Lung (tissue), 11 donors: ENCODE measurements at regions not wholly inside any gene's neighbourhood (a gene's known extent, or its start where the extent isn't known, plus 50 kb on each side); places are given as distances from the start of the nearest gene placed in this dataset.

ENCODE experiments used
- ATAC-seq: fragments of 200-7000 bp; cut with Tn5 transposase; one replicate; pipeline ENCODE4 v1.9.1; 2020; ENCODE audit warnings: moderate number of reproducible peaks; ENCODE audit not compliant: insufficient read depth, low FRiP score
- DNase-seq, 3 donors: peaks; one replicate each; pipeline ENCODE4 v3.0.0-alpha.2; 2013 to 2017
- H3K27ac ChIP-seq, 2 donors: one replicate each; pipeline ENCODE4 v1.5.1; 2013; ENCODE audit warnings: mild to moderate bottlenecking in 2 of 2, moderate library complexity in 2 of 2, control low read depth in 1 of 2, inconsistent platforms in 1 of 2, low read depth in 1 of 2, low read length in 1 of 2
- H3K27me3 ChIP-seq, 3 donors: one replicate each; pipeline ENCODE4 v1.5.1; 2013; ENCODE audit warnings: low read length in 2 of 3; ENCODE audit not compliant: control insufficient read depth in 3 of 3, insufficient read depth in 3 of 3
- H3K36me3 ChIP-seq, 4 donors: one replicate each; pipeline ENCODE4 v1.5.1; 2013; ENCODE audit warnings: low read length in 4 of 4, mild to moderate bottlenecking in 1 of 4, moderate library complexity in 1 of 4; ENCODE audit not compliant: control insufficient read depth in 4 of 4, insufficient read depth in 4 of 4
- H3K4me1 ChIP-seq, 5 donors: one replicate each; pipeline ENCODE4 v1.5.1; 2013; ENCODE audit warnings: low read length in 5 of 5, mild to moderate bottlenecking in 2 of 5, moderate library complexity in 1 of 5; ENCODE audit not compliant: control insufficient read depth in 5 of 5, insufficient read depth in 5 of 5
- H3K4me3 ChIP-seq: one replicate; pipeline ENCODE4 v1.5.1; 2013; ENCODE audit warnings: mild to moderate bottlenecking, control low read depth, moderate library complexity
- H3K9ac ChIP-seq, 2 donors: one replicate each; pipeline ENCODE4 v1.5.1; 2013; ENCODE audit warnings: low read length in 2 of 2, control low read depth in 1 of 2; ENCODE audit not compliant: insufficient read depth in 1 of 2
- H3K9me3 ChIP-seq, 4 donors: one replicate each; pipeline ENCODE4 v1.5.1; 2013; ENCODE audit warnings: low read length in 3 of 4, mild to moderate bottlenecking in 1 of 4, moderate library complexity in 1 of 4; ENCODE audit not compliant: control insufficient read depth in 4 of 4, insufficient read depth in 3 of 4
- CTCF ChIP-seq: IDR thresholded peaks from 2 replicates; pipeline ENCODE4 v1.5.1; 2012; ENCODE audit warnings: mild to moderate bottlenecking; ENCODE audit errors: control extremely low read depth, extremely low read depth
- WGBS, 2 donors: extraction: QIAGEN DNeasy Blood & Tissue Kit; methylation state at CpG; one replicate each; pipeline ENCODE4 v1.1.7; 2013; 5-methylcytosine and 5-hydroxymethylcytosine counted together
- donor health status: control.
- donor health status: control.
- donor health status: Bipolar disorder and iron deficiency.
- donor health status: healthy.
- donor health status: DM: yes; HTN: yes; CAD: no.

GRCh38 chr2:196535061-196535460 is 104.5 kb upstream of the CCDC150 start:
- ATAC-seq (no peak), DNase-seq (no peak)
- Histone ChIP-seq H3K27ac (no peak overlapping the region), H3K9me3 (no peaks in the 10 kb centered on the region), H3K27me3 (no peaks in the 10 kb centered on the region), H3K4me1 (peaks cover 0 to 3% (median 0%) of the 10 kb centered on the region in 5 donors), H3K36me3 (no peaks in the 10 kb centered on the region), H3K4me3 (no peak overlapping the region), H3K9ac (no peak overlapping the region)
- no peak for TF ChIP-seq CTCF
- 93 to 96% methylated on average over 3 of the region's 3 CpGs for WGBS, 2 donors

GRCh38 chr2:196535742-196536141 is 103.8 kb upstream of the CCDC150 start:
- DNase-seq = no peak
- no peak overlapping the region for H3K9ac ChIP-seq
- H3K4me1 ChIP-seq = peaks cover 0 to 3% (median 0%) of the 10 kb centered on the region in 5 donors
- H3K4me3 ChIP-seq = no peak overlapping the region
- H3K27me3 ChIP-seq = no peaks in the 10 kb centered on the region
- TF ChIP-seq CTCF = no peak
- no peak for ATAC-seq
- no peaks in the 10 kb centered on the region for H3K36me3 ChIP-seq
- H3K27ac ChIP-seq = no peak overlapping the region
- no peaks in the 10 kb centered on the region for H3K9me3 ChIP-seq
- WGBS, 2 donors = 33 to 55% methylated on average over 1 of the region's 1 CpG

- no peak overlapping the region for H3K27ac ChIP-seq
- H3K27me3 ChIP-seq = no peaks in the 10 kb centered on the region
- ATAC-seq (no peak), DNase-seq (no peak)
- H3K4me3 ChIP-seq = no peak overlapping the region
- no peaks in the 10 kb centered on the region for H3K36me3 ChIP-seq
- TF ChIP-seq CTCF = no peak
- H3K9ac ChIP-seq = no peak overlapping the region
- H3K4me1 ChIP-seq = peaks cover 0 to 3% (median 0%) of the 10 kb centered on the region in 5 donors
- no peaks in the 10 kb centered on the region for H3K9me3 ChIP-seq
- WGBS, 2 donors = 93% methylated on average over 8 of the region's 8 CpGs
Observed at GRCh38 chr2:196537311-196537710, 102.2 kb upstream of the CCDC150 start.

GRCh38 chr2:196538189-196538588 is 101.3 kb upstream of the CCDC150 start:
- WGBS, 2 donors = 63 to 78% methylated on average over 4 of the region's 4 CpGs
- Histone ChIP-seq H3K9me3 (no peaks in the 10 kb centered on the region), H3K4me1 (peaks cover 0 to 3% (median 0%) of the 10 kb centered on the region in 5 donors), H3K27ac (peak overlapping the region; percentile 14 to 56), H3K9ac (no peak overlapping the region), H3K27me3 (no peaks in the 10 kb centered on the region), H3K4me3 (no peak overlapping the region), H3K36me3 (no peaks in the 10 kb centered on the region)
- ATAC-seq = no peak
- TF ChIP-seq CTCF = no peak
- DNase-seq = no peak
